A673 (cell line): ENCODE measurements at regions not wholly inside any gene's neighbourhood (a gene's known extent, or its start where the extent isn't known, plus 50 kb on each side); places are given as distances from the start of the nearest gene placed in this dataset.
"Not testable (repeated sequence)": the region's sequence is repeated elsewhere in the genome, so short reads cannot be mapped to it uniquely, and the experiment has no call there.

ENCODE experiments used
- BruUV-seq: library from RNA; stranded (reverse); fragments of 400-500 nt; replicated peaks from 2 replicates; lab custom pipeline; 2021; lab: Mats Ljungman, UMichigan
- CTCF ChIA-PET: fragments of 300-600 bp; sonication (Branson Sonifier 250); formaldehyde crosslinking; loops from one replicate; lab custom pipeline; 2022; ENCODE audit warnings: antibody characterized with exemption; lab: Charles Lee
- POLR2A ChIA-PET: fragments of 300-600 bp; sonication (Branson Sonifier 250); formaldehyde crosslinking; loops from one replicate; lab custom pipeline; 2022; ENCODE audit warnings: antibody characterized with exemption; ENCODE audit not compliant: low non-redundant PET; lab: Charles Lee
- DNase-seq: peaks from one replicate; pipeline ENCODE4 v3.0.0-alpha.2; 2015; ENCODE audit warnings: low spot score
- H3K27ac ChIP-seq: fragments of 200-600 bp; sonication (generic); 2 replicates; pipeline ENCODE4 v1.5.1; 2016; ENCODE audit warnings: mixed run types, low read depth, mild to moderate bottlenecking, mixed read lengths, antibody characterized with exemption, low read length; ENCODE audit not compliant: poor library complexity, severe bottlenecking
- H3K27me3 ChIP-seq: fragments of 200-600 bp; sonication (generic); replicated peaks from 2 replicates; pipeline ENCODE4 v1.6.1; 2017; ENCODE audit warnings: mixed run types, low read depth, mild to moderate bottlenecking, mixed read lengths, antibody characterized with exemption, low read length; ENCODE audit not compliant: insufficient read depth, poor library complexity
- H3K36me3 ChIP-seq: fragments of 200-600 bp; sonication (generic); 2 replicates; pipeline ENCODE4 v1.6.1; 2016; ENCODE audit warnings: mixed run types, mild to moderate bottlenecking, mixed read lengths, antibody characterized with exemption, low read length; ENCODE audit not compliant: insufficient read depth, poor library complexity, severe bottlenecking
- H3K4me1 ChIP-seq: fragments of 200-600 bp; sonication (generic); 2 replicates; pipeline ENCODE4 v1.6.1; 2017; ENCODE audit warnings: mixed run types, mild to moderate bottlenecking, mixed read lengths, antibody characterized with exemption, low read length; ENCODE audit not compliant: insufficient read depth, poor library complexity, severe bottlenecking
- H3K4me3 ChIP-seq: fragments of 200-600 bp; sonication (generic); 2 replicates; pipeline ENCODE4 v1.5.1; 2016; ENCODE audit warnings: low read depth, mixed run types, mild to moderate bottlenecking, mixed read lengths, low read length; ENCODE audit not compliant: poor library complexity, severe bottlenecking
- H3K9me3 ChIP-seq: fragments of 200-600 bp; sonication (generic); 2 replicates; pipeline ENCODE4 v1.6.1; 2016; ENCODE audit warnings: mixed run types, low read depth, mild to moderate bottlenecking, mixed read lengths, antibody characterized with exemption, low read length; ENCODE audit not compliant: poor library complexity, severe bottlenecking
- EZH2 ChIP-seq: fragments of 200-600 bp; sonication (generic); IDR thresholded peaks from 2 replicates; pipeline ENCODE4 v1.6.1; 2017; ENCODE audit warnings: borderline replicate concordance, low read depth, mild to moderate bottlenecking, mixed read lengths, antibody characterized with exemption, low read length; ENCODE audit not compliant: poor library complexity, severe bottlenecking
- intact Hi-C: fragments of 100-400 bp; cut with micrococcal nuclease; formaldehyde crosslinking; loops from one replicate; pipeline ENCODE4 v1.10.0; 2022; ENCODE audit not compliant: unreplicated experiment
- TF ChIP-seq, protein P1 (sequence below): fragments of 300-800, 200-600 bp; sonication (generic); conservative IDR thresholded peaks from 2 replicates; pipeline ENCODE4 v1.5.1; 2017; ENCODE audit warnings: low read depth, mild to moderate bottlenecking, antibody characterized with exemption, low read length, moderate library complexity, mixed read lengths

DNA sequence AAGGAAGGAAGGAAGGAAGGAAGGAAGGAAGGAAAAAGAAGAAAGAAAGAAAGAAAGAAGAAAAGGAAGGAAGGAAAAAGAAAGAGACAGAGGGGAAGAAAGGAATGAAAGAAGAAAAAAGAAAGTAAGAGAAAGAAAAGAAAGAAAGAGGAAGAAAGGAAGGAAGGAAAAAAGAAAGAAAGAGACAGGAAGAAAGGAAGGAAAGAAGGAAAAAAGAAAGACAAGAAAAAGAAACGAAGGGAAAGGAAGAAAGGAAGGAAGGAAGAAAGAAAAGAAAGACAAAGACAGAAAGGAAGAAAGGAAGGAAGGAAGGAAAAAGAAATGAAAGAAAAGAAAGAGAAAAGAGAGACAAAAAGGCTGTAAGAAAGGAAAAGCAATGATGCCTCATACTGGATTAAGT lies 101.1 kb upstream of the PPP2R3B start:
- Histone ChIP-seq H3K9me3 (no peaks in the 10 kb centered on the region), H3K4me1 (no peaks in the 10 kb centered on the region), H3K4me3 (no peak overlapping the region), H3K36me3 (no peaks in the 10 kb centered on the region), H3K27me3 (no peaks in the 10 kb centered on the region), H3K27ac (no peak overlapping the region)
- TF ChIP-seq EZH2 = no peak
- TF ChIP-seq, protein P1, sequence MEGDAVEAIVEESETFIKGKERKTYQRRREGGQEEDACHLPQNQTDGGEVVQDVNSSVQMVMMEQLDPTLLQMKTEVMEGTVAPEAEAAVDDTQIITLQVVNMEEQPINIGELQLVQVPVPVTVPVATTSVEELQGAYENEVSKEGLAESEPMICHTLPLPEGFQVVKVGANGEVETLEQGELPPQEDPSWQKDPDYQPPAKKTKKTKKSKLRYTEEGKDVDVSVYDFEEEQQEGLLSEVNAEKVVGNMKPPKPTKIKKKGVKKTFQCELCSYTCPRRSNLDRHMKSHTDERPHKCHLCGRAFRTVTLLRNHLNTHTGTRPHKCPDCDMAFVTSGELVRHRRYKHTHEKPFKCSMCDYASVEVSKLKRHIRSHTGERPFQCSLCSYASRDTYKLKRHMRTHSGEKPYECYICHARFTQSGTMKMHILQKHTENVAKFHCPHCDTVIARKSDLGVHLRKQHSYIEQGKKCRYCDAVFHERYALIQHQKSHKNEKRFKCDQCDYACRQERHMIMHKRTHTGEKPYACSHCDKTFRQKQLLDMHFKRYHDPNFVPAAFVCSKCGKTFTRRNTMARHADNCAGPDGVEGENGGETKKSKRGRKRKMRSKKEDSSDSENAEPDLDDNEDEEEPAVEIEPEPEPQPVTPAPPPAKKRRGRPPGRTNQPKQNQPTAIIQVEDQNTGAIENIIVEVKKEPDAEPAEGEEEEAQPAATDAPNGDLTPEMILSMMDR = no peak
- POLR2A ChIA-PET = no interaction called here
- DNase-seq = no peak
- intact Hi-C loops = no loop called here
- BruUV-seq = no TSS peak
- CTCF ChIA-PET = no interaction called here

DNA sequence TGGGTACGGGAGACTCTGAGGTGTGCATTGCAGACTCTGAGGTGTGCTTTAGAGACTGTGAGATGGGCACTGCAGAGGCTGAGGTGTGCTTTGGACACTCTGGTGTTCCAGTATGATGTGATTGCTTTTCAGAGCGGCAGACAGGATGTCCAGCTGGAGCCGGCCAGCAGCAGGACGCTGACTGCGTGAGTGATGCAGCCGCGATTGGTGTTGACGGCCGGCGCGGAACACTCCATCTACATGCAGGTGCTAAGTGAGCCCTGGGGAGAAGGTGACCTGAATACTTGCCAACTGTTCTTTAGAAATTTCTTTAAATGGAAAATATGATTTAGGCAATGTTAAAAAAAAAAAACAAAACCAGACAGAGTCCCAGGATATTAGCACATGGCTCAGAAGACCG lies 103.1 kb upstream of the PPP2R3B start:
- TF ChIP-seq EZH2 = no peak
- TF ChIP-seq, protein P1 = no peak
- intact Hi-C loops = no loop called here
- no TSS peak for BruUV-seq
- Histone ChIP-seq H3K27ac (no peak overlapping the region), H3K36me3 (no peaks in the 10 kb centered on the region), H3K4me3 (no peak overlapping the region), H3K27me3 (no peaks in the 10 kb centered on the region), H3K4me1 (no peaks in the 10 kb centered on the region), H3K9me3 (no peaks in the 10 kb centered on the region)
- no peak for DNase-seq
- CTCF ChIA-PET = no interaction called here
- POLR2A ChIA-PET = no interaction called here

DNA sequence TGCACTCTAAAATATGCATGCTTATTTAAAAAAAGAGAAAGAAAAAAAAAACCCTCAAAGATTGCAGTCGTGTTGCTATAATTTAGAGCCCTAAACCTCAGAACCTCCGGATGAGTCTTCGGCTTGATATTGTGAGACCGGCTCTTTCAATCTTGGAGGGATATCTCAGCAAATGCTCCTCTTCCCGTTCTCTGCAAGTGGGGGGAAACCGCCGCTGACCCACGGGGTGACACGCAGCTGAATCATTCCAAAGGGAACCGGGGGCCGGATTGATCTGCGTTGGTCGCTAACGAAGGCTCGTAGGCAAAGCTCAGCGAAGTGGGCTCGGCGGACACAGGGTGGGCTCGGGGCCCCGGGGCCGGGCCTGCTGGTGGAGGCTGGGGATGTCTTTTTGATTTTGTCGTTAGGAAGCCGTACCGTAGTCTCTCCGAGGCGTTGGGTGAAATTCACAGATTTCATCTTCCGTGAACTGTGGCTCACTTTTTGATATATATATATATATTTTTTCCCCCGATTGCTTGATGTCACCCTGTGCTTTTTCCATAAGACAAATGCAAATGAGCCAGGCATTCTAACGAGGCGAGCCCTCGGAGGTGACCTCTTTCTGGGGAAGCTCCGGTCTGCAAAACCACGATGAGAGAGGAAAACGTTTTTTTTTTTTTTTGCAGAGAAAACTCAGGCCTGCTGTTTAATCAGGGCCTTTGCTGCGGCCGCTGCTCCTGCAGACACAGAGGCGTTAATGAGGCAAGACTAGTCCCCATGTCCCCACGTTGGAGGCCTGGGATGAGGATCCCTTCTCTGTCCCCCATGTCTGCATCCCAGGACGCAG lies 110.7 kb upstream of the PPP2R3B start:
- Histone ChIP-seq H3K27ac (no peak overlapping the region), H3K27me3 (peaks cover 10% of the 10 kb centered on the region), H3K4me1 (no peaks in the 10 kb centered on the region), H3K9me3 (peaks cover 7% of the 10 kb centered on the region), H3K4me3 (no peak overlapping the region), H3K36me3 (no peaks in the 10 kb centered on the region)
- ChIA-PET POLR2A (no interaction called here), CTCF (no interaction called here)
- BruUV-seq = no TSS peak
- no peak for TF ChIP-seq EZH2
- TF ChIP-seq, protein P1 = no peak
- DNase-seq = no peak
- intact Hi-C loops = no loop called here

DNA sequence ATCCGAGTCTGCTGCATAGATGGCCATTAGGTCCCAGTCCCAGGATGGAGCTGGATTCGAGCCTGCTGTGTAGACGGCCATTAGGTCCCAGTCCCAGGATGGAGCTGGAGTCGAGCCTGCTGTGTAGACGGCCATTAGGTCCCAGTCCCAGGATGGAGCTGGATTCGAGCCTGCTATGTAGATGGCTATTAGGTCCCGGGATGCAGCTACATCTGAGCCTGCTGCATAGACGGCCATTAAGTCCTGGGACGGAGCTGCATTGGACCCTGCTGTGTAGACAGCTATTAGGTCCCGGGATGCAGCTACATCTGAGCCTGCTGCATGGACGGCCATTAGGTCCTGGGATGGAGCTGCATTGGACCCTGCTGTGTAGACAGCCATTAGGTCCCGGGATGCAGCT lies 112.2 kb upstream of the PPP2R3B start:
- intact Hi-C loops, H3K4me1 ChIP-seq, DNase-seq, POLR2A ChIA-PET, CTCF ChIA-PET, H3K27ac ChIP-seq, H3K4me3 ChIP-seq, H3K36me3 ChIP-seq, H3K9me3 ChIP-seq, BruUV-seq: not testable (repeated sequence)
- peaks cover 10% of the 10 kb centered on the region for H3K27me3 ChIP-seq
